HL-60 (cell line): ENCODE measurements at regions not wholly inside any gene's neighbourhood (a gene's known extent, or its start where the extent isn't known, plus 50 kb on each side); places are given as distances from the start of the nearest gene placed in this dataset.
A peak's percentile ranks its signal among the peaks of the same experiment; 100 is the strongest.

ENCODE experiments used
- DNase-seq, 2 experiments: peaks; one replicate each; pipeline ENCODE4 v3.0.0-alpha.2; 2010 to 2020; ENCODE audit warnings: low read depth in 1 of 2, low spot score in 1 of 2
- H3K27ac ChIP-seq: fragments of 250-450 bp; sonication (Bioruptor Pico); replicated peaks from 2 replicates; pipeline ENCODE4 v1.5.1; 2020; ENCODE audit warnings: mild to moderate bottlenecking, moderate library complexity
- H3K27me3 ChIP-seq: fragments of 250-450 bp; sonication (Bioruptor Pico); 2 replicates; pipeline ENCODE4 v1.5.1; 2021; ENCODE audit warnings: mild to moderate bottlenecking, moderate library complexity; ENCODE audit not compliant: insufficient read depth, poor library complexity, severe bottlenecking
- H3K4me3 ChIP-seq: replicated peaks from 2 replicates; pipeline ENCODE4 v1.5.1; 2011; ENCODE audit warnings: mild to moderate bottlenecking, control low read depth, low read length; ENCODE audit not compliant: insufficient read depth
- GABPA ChIP-seq: IDR thresholded peaks from 2 replicates; pipeline ENCODE4 v1.6.1; 2012; ENCODE audit warnings: low read depth
- POLR2AphosphoS5 ChIP-seq: IDR thresholded peaks from 2 replicates; pipeline ENCODE4 v1.6.1; 2012; ENCODE audit warnings: low read depth
- SPI1 ChIP-seq: IDR thresholded peaks from 2 replicates; pipeline ENCODE4 v1.6.1; 2012; ENCODE audit warnings: low read depth, mild to moderate bottlenecking, borderline replicate concordance
- TF ChIP-seq, protein P1 (sequence below): IDR thresholded peaks from 2 replicates; pipeline ENCODE4 v1.6.1; 2012; ENCODE audit warnings: low read depth; ENCODE audit not compliant: insufficient replicate concordance
- TF ChIP-seq, protein P2 (sequence below): IDR thresholded peaks from one replicate; pipeline ENCODE4 v1.5.1; 2011; ENCODE audit warnings: low read length, control low read depth, inconsistent platforms; ENCODE audit not compliant: insufficient read depth

GRCh38 chr2:423479-423878 is 135.6 kb upstream of the ALKAL2 start:
- no peak overlapping the region for H3K4me3 ChIP-seq
- TF ChIP-seq GABPA (no peak), POLR2AphosphoS5 (no peak)
- TF ChIP-seq, protein P1, sequence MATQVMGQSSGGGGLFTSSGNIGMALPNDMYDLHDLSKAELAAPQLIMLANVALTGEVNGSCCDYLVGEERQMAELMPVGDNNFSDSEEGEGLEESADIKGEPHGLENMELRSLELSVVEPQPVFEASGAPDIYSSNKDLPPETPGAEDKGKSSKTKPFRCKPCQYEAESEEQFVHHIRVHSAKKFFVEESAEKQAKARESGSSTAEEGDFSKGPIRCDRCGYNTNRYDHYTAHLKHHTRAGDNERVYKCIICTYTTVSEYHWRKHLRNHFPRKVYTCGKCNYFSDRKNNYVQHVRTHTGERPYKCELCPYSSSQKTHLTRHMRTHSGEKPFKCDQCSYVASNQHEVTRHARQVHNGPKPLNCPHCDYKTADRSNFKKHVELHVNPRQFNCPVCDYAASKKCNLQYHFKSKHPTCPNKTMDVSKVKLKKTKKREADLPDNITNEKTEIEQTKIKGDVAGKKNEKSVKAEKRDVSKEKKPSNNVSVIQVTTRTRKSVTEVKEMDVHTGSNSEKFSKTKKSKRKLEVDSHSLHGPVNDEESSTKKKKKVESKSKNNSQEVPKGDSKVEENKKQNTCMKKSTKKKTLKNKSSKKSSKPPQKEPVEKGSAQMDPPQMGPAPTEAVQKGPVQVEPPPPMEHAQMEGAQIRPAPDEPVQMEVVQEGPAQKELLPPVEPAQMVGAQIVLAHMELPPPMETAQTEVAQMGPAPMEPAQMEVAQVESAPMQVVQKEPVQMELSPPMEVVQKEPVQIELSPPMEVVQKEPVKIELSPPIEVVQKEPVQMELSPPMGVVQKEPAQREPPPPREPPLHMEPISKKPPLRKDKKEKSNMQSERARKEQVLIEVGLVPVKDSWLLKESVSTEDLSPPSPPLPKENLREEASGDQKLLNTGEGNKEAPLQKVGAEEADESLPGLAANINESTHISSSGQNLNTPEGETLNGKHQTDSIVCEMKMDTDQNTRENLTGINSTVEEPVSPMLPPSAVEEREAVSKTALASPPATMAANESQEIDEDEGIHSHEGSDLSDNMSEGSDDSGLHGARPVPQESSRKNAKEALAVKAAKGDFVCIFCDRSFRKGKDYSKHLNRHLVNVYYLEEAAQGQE = peak; percentile 59
- TF ChIP-seq, protein P2, sequence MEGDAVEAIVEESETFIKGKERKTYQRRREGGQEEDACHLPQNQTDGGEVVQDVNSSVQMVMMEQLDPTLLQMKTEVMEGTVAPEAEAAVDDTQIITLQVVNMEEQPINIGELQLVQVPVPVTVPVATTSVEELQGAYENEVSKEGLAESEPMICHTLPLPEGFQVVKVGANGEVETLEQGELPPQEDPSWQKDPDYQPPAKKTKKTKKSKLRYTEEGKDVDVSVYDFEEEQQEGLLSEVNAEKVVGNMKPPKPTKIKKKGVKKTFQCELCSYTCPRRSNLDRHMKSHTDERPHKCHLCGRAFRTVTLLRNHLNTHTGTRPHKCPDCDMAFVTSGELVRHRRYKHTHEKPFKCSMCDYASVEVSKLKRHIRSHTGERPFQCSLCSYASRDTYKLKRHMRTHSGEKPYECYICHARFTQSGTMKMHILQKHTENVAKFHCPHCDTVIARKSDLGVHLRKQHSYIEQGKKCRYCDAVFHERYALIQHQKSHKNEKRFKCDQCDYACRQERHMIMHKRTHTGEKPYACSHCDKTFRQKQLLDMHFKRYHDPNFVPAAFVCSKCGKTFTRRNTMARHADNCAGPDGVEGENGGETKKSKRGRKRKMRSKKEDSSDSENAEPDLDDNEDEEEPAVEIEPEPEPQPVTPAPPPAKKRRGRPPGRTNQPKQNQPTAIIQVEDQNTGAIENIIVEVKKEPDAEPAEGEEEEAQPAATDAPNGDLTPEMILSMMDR = no peak
- no peak for DNase-seq
- no peak overlapping the region for H3K27ac ChIP-seq
- H3K27me3 ChIP-seq = no peaks in the 10 kb centered on the region

DNA sequence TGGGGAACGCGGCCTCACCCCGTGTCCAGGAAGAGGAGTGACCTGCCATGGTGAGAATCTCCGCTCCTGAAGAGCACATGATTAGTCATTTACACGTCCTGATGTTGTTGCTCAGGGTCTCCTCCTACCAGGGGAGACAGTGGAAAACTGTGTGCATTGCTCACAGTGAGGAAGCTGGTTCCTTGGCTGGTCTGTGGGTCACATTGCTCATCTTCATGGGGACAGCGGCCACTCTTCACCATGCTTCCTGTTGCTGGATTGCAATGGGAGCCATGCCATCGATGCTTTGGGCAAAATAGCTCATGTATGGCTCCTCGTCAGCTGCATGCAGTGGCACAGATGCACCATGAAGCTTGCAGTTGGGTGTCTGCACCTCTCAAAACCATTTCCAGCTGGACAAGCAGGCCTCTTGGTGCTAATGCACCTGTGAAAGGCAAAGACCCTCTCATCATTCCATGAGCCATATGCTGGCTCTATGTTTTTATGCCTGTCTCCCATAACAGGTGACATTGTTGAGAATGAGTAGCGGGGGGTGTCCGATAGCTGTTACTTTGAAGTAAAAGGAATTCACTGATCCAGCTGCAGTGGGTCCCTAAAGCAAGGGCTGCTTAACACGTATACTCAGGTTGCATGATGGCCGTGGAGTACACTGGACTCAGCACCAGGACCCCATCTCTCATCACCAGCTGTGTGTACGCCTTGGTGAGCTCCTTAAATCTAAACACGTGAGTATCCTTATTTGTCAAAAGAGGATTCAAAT is 135.0 kb upstream of the ALKAL2 start:
- no peaks in the 10 kb centered on the region for H3K27me3 ChIP-seq
- H3K27ac ChIP-seq = no peak overlapping the region
- no peak for TF ChIP-seq GABPA
- TF ChIP-seq, protein P1 = no peak
- TF ChIP-seq, protein P2 = no peak
- DNase-seq = no peak
- no peak overlapping the region for H3K4me3 ChIP-seq

DNA sequence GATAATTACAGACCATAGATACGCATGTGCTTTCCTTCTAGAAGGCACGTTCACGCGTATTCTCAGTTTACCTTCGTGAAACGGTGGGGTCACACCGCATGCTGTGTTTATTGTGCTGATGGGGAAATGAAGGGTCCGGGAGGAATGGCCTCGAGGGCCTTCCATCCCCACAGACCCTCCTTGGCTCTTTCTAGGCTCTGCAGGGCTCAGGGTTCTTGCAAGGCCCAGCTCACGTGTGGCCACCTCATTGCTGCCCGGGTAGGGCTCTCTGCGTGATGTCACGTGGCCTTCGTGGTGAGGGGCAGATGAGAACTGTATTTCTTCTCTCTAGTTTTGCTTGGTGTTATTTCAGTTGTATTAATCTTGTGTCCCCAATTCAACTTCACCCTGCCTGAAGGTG is 133.5 kb upstream of the ALKAL2 start:
- no peak overlapping the region for H3K4me3 ChIP-seq
- DNase-seq = no peak
- H3K27me3 ChIP-seq = no peaks in the 10 kb centered on the region
- TF ChIP-seq SPI1 (no peak), GABPA (no peak), POLR2AphosphoS5 (no peak)
- TF ChIP-seq, protein P1 = no peak
- TF ChIP-seq, protein P2 = no peak
- H3K27ac ChIP-seq = no peak overlapping the region
